HEK293T (cell line): ENCODE measurements at regions not wholly inside any gene's neighbourhood (a gene's known extent, or its start where the extent isn't known, plus 50 kb on each side); places are given as distances from the start of the nearest gene placed in this dataset.

Source experiments
- BHLHE40 ChIP-seq: fragments of 450-650 bp; IDR thresholded peaks from 2 replicates; pipeline ENCODE4 v1.6.1; 2016; ENCODE audit warnings: mild to moderate bottlenecking, moderate library complexity, borderline replicate concordance
- FOXK2 ChIP-seq: fragments of 450-650 bp; IDR thresholded peaks from 2 replicates; pipeline ENCODE4 v1.6.1; 2016; ENCODE audit warnings: mild to moderate bottlenecking
- FOXM1 ChIP-seq: fragments of 450-650 bp; IDR thresholded peaks from 2 replicates; pipeline ENCODE4 v1.6.1; 2017; ENCODE audit warnings: mild to moderate bottlenecking, borderline replicate concordance
- SP1 ChIP-seq: fragments of 450-650 bp; IDR thresholded peaks from 2 replicates; pipeline ENCODE4 v1.6.1; 2017

DNA sequence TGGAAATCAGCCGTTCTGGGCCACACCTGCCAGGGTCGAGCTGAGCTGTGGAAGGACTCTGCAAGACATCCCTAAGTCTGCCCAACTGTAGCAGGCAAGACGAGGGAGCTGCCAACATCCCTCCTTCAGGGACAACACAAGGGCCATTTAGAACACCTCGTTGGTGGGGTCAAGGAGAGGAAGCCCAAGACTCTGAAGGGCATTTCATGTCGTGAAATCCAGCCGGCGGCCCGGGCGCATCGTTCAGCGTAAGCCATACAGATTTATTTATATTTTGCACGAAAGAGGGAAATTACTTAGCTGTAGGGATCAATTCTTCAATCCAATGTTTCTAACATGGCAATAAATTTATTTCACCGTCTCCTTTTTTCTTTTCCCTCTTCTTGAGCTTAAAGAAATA, 101.7 kb upstream of the ZC3H12A start:
- TF ChIP-seq BHLHE40 = no peak
- TF ChIP-seq FOXM1 = no peak
- TF ChIP-seq FOXK2 = no peak
- no peak for TF ChIP-seq SP1
